ENCODE measurements at regions not wholly inside any gene's neighbourhood (a gene's known extent, or its start where the extent isn't known, plus 50 kb on each side); places are given as distances from the start of the nearest gene placed in this dataset.

DNA sequence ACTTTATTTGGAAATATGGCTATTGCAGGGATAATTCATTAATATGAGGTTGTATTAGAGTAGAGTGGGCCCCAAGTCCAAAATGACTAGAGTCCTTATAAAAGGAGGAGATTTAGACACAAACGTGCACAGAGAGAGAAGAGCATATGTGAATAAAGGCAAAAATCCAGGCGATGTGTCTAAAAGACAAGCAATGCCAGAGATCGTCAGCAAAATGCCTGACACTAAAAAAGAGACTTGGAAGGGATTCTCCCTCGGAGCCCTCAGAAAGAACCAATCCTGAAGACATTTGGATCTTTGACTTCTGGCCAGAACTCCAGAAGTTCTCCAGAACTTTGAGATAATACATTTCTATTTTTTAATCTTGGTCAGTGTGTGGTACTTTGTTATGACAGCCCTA is 472.1 kb downstream of the NLGN4X start (continued):
- TF ChIP-seq KLF16 (IDR thresholded peaks at IDR 0.05): no peak
- TF ChIP-seq ZNF263 (CRISPR knock-in tag; IDR thresholded peaks at IDR 0.05; ENCODE audit: borderline replicate concordance): no peak
- TF ChIP-seq NUFIP1 (IDR thresholded peaks at IDR 0.05; ENCODE audit: partially characterized antibody): no peak
- TF ChIP-seq TOE1 (IDR thresholded peaks at IDR 0.05; ENCODE audit: borderline replicate concordance): no peak
- no peak for TF ChIP-seq TOE1 (CRISPR knock-in tag; IDR thresholded peaks at IDR 0.05; ENCODE audit: borderline replicate concordance, low read depth)

DNA sequence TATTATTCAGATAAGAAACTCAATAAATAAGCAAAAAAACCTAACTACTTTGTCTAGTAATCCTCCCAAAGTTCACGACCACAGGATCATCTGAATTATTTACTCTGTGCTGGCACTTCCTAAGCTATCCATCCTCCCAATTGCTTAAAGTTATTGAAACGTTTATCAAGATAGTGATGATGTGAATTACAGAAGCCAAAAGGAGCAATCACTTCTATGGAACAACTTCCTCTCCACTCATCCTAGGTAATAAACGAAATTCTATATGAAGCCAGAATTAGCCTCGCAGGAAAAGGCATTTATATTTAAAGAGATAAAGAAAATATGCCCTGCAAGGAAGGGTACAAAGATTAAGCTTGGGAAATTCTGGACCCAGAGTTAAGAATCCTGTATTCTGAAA is 475.4 kb downstream of the NLGN4X start:
- Histone ChIP-seq H3K9me3 (replicated peaks; ENCODE audit: control insufficient read depth, insufficient read depth, low read depth, low read length) (no peaks in the 10 kb centered on the region), H3K4me3 (no peak overlapping the region), H3K9ac (ENCODE audit: insufficient read depth in 1 of 2, low read depth in 2 of 2, low read length in 2 of 2) (no peak overlapping the region), H3K4me2 (ENCODE audit: insufficient read depth, low read length) (no peak overlapping the region), H3K36me3 (ENCODE audit: control insufficient read depth, insufficient read depth, low read length) (no peaks in the 10 kb centered on the region), H3K4me1 (replicated peaks in 1 of 2; ENCODE audit: control insufficient read depth in 2 of 2, insufficient read depth in 2 of 2, low read length in 2 of 2) (no peaks in the 10 kb centered on the region), H3K79me2 (ENCODE audit: control insufficient read depth, insufficient read depth, low read length) (no peaks in the 10 kb centered on the region), H3K27ac (ENCODE audit: extremely low read depth, low read depth, low read length) (no peak overlapping the region), H3K27me3 (ENCODE audit: control insufficient read depth in 2 of 2, insufficient read depth in 2 of 2, low read length in 2 of 2) (no peaks in the 10 kb centered on the region), H4K20me1 (replicated peaks; ENCODE audit: control insufficient read depth, insufficient read depth, low read length) (no peaks in the 10 kb centered on the region), H3K9me1 (ENCODE audit: control insufficient read depth, insufficient read depth, low read length) (no peaks in the 10 kb centered on the region), H2AFZ (ENCODE audit: low read depth, low read length) (no peak overlapping the region)
- WGBS (ENCODE audit: insufficient coverage, low coverage, missing lambda C conversion rate): 0% methylated on average over 4 of the region's 4 CpGs
- TF ChIP-seq, protein P1, sequence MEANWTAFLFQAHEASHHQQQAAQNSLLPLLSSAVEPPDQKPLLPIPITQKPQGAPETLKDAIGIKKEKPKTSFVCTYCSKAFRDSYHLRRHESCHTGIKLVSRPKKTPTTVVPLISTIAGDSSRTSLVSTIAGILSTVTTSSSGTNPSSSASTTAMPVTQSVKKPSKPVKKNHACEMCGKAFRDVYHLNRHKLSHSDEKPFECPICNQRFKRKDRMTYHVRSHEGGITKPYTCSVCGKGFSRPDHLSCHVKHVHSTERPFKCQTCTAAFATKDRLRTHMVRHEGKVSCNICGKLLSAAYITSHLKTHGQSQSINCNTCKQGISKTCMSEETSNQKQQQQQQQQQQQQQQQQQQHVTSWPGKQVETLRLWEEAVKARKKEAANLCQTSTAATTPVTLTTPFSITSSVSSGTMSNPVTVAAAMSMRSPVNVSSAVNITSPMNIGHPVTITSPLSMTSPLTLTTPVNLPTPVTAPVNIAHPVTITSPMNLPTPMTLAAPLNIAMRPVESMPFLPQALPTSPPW (CRISPR knock-in tag; IDR thresholded peaks at IDR 0.05): no peak
- TF ChIP-seq DACH1 (IDR thresholded peaks at IDR 0.05; ENCODE audit: partially characterized antibody) (no peak), ESRRB (CRISPR knock-in tag; IDR thresholded peaks at IDR 0.05; ENCODE audit: borderline replicate concordance) (no peak), FOXP1 (CRISPR knock-in tag; IDR thresholded peaks at IDR 0.05) (no peak), HIVEP1 (CRISPR knock-in tag; IDR thresholded peaks at IDR 0.05) (no peak), HNRNPK (IDR thresholded peaks at IDR 0.05; ENCODE audit: low read depth, low read length, poor library complexity, severe bottlenecking) (no peak), SP1 (CRISPR knock-in tag; IDR thresholded peaks at IDR 0.05) (no peak), RCOR1 (IDR thresholded peaks at IDR 0.05; ENCODE audit: borderline replicate concordance in 1 of 2, low read depth in 2 of 2, low read length in 2 of 2) (no peak), POU5F1 (IDR thresholded peaks at IDR 0.05; ENCODE audit: borderline replicate concordance, low read depth, low read length, partially characterized antibody) (no peak), XRCC4 (IDR thresholded peaks at IDR 0.05; ENCODE audit: extremely low read depth, insufficient read depth, insufficient read length) (no peak), NCOA4 (IDR thresholded peaks at IDR 0.05; ENCODE audit: partially characterized antibody) (no peak), TOE1 (IDR thresholded peaks at IDR 0.05; ENCODE audit: borderline replicate concordance) (no peak), TOE1 (CRISPR knock-in tag; IDR thresholded peaks at IDR 0.05; ENCODE audit: borderline replicate concordance, low read depth) (no peak), ZBTB1 (CRISPR knock-in tag; IDR thresholded peaks at IDR 0.05; ENCODE audit: borderline replicate concordance, low read depth) (no peak), ZNF274 (IDR thresholded peaks at IDR 0.05; ENCODE audit: borderline replicate concordance, low read depth, low read length) (no peak)
- TF ChIP-seq, protein P2, sequence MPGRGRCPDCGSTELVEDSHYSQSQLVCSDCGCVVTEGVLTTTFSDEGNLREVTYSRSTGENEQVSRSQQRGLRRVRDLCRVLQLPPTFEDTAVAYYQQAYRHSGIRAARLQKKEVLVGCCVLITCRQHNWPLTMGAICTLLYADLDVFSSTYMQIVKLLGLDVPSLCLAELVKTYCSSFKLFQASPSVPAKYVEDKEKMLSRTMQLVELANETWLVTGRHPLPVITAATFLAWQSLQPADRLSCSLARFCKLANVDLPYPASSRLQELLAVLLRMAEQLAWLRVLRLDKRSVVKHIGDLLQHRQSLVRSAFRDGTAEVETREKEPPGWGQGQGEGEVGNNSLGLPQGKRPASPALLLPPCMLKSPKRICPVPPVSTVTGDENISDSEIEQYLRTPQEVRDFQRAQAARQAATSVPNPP (IDR thresholded peaks at IDR 0.05; ENCODE audit: borderline replicate concordance, insufficient read depth, insufficient read length): no peak
- no TSS peak for BruUV-seq (replicated peaks)
- intact Hi-C loops (cut with micrococcal nuclease): no loop called here
- ChIA-PET CTCF (ENCODE audit: low intra/inter-chr PET ratio) (no interaction called here), POLR2A (no interaction called here)
- in situ Hi-C loops (cut with MboI): no loop called here
- no peak for ATAC-seq
- FAIRE-seq: no peak
- no peak for DNase-seq (ENCODE audit: extremely low read depth in 1 of 4, low spot score in 3 of 4)
